GM23338 (cell line): ENCODE measurements at regions not wholly inside any gene's neighbourhood (a gene's known extent, or its start where the extent isn't known, plus 50 kb on each side); places are given as distances from the start of the nearest gene placed in this dataset.

Experiments used
- ATAC-seq: fragments of 200-7000 bp; cut with Tn5 transposase; 3 replicates; pipeline ENCODE4 v1.9.1; 2020
- DNase-seq: peaks from one replicate; pipeline ENCODE4 v3.0.0-alpha.2; 2015; ENCODE audit warnings: low spot score
- H2AFZ ChIP-seq: fragments of 200-600 bp; sonication (generic); 2 replicates; pipeline ENCODE4 v1.8.0; 2016; ENCODE audit warnings: antibody characterized with exemption, mild to moderate bottlenecking, moderate library complexity
- H3F3A ChIP-seq: fragments of 200-600 bp; sonication (generic); replicated peaks from 2 replicates; pipeline ENCODE4 v1.8.0; 2017; ENCODE audit warnings: antibody characterized with exemption, mixed run types, low read depth
- H3K27ac ChIP-seq: fragments of 200-600 bp; sonication (generic); 2 replicates; pipeline ENCODE4 v1.6.1; 2016; ENCODE audit warnings: low read depth
- H3K27me3 ChIP-seq: fragments of 200-600 bp; sonication (generic); 2 replicates; pipeline ENCODE4 v1.8.0; 2016; ENCODE audit warnings: mild to moderate bottlenecking, mixed run types, moderate library complexity; ENCODE audit not compliant: insufficient read depth
- H3K36me3 ChIP-seq: fragments of 200-600 bp; sonication (generic); 2 replicates; pipeline ENCODE4 v1.8.0; 2016; ENCODE audit warnings: mild to moderate bottlenecking; ENCODE audit not compliant: insufficient read depth
- H3K4me1 ChIP-seq: fragments of 200-600 bp; sonication (generic); 2 replicates; pipeline ENCODE4 v1.8.0; 2016; ENCODE audit warnings: mild to moderate bottlenecking, moderate library complexity; ENCODE audit not compliant: insufficient read depth
- H3K4me2 ChIP-seq: fragments of 200-600 bp; sonication (generic); 2 replicates; pipeline ENCODE4 v1.7.1; 2017; ENCODE audit warnings: mixed run types
- H3K4me3 ChIP-seq: fragments of 200-600 bp; sonication (generic); 2 replicates; pipeline ENCODE4 v1.6.1; 2016; ENCODE audit warnings: mixed run types
- H3K79me2 ChIP-seq: fragments of 200-600 bp; sonication (generic); replicated peaks from 2 replicates; pipeline ENCODE4 v1.8.0; 2017; ENCODE audit warnings: mild to moderate bottlenecking; ENCODE audit not compliant: insufficient read depth
- H3K9me2 ChIP-seq: fragments of 200-600 bp; sonication (generic); 2 replicates; pipeline ENCODE4 v1.8.0; 2017; ENCODE audit not compliant: insufficient read depth
- H4K20me1 ChIP-seq: fragments of 200-600 bp; sonication (generic); replicated peaks from 2 replicates; pipeline ENCODE4 v1.8.0; 2017; ENCODE audit warnings: mild to moderate bottlenecking; ENCODE audit not compliant: insufficient read depth
- H3K27ac Mint-ChIP-seq: 2 replicates; pipeline ENCODE4 v1.8.0; 2020; ENCODE audit warnings: inconsistent platforms, mild to moderate bottlenecking, moderate library complexity, mixed read lengths
- H3K27me3 Mint-ChIP-seq: 3 replicates; pipeline ENCODE4 v1.8.0; 2022; ENCODE audit warnings: low read depth, mild to moderate bottlenecking, moderate library complexity, mixed read lengths, inconsistent platforms; ENCODE audit not compliant: insufficient read depth, poor library complexity
- H3K36me3 Mint-ChIP-seq: 3 replicates; pipeline ENCODE4 v1.8.0; 2021; ENCODE audit warnings: low read depth, mild to moderate bottlenecking, inconsistent platforms, moderate library complexity, mixed read lengths
- H3K4me1 Mint-ChIP-seq: 3 replicates; pipeline ENCODE4 v1.8.0; 2020; ENCODE audit warnings: mild to moderate bottlenecking, inconsistent platforms, mixed read lengths
- H3K4me3 Mint-ChIP-seq: 3 replicates; pipeline ENCODE4 v1.8.0; 2021; ENCODE audit warnings: moderate library complexity, mild to moderate bottlenecking, inconsistent platforms, mixed read lengths
- H3K9me3 Mint-ChIP-seq: 3 replicates; pipeline ENCODE4 v1.8.0; 2020; ENCODE audit warnings: moderate library complexity, mild to moderate bottlenecking, inconsistent platforms, mixed read lengths
- CREB1 ChIP-seq: fragments of 250-450 bp; sonication (Bioruptor Pico); IDR thresholded peaks from 2 replicates; pipeline ENCODE4 v1.5.0; 2020; ENCODE audit warnings: low read depth, mild to moderate bottlenecking, moderate library complexity
- EZH2 ChIP-seq: fragments of 200-600 bp; sonication (generic); IDR thresholded peaks from one replicate; pipeline ENCODE4 v1.8.0; 2017; ENCODE audit warnings: antibody characterized with exemption, mild to moderate bottlenecking, low read depth; ENCODE audit not compliant: unreplicated experiment
- EZH2phosphoT487 ChIP-seq: fragments of 200-600 bp; sonication (generic); IDR thresholded peaks from one replicate; pipeline ENCODE4 v1.8.1; 2018; ENCODE audit warnings: antibody characterized with exemption; ENCODE audit not compliant: unreplicated experiment
- JUNB ChIP-seq: IDR thresholded peaks from one replicate; pipeline ENCODE4 v1.6.1; 2016; ENCODE audit warnings: antibody characterized with exemption; ENCODE audit not compliant: unreplicated experiment
- NANOG ChIP-seq: IDR thresholded peaks from 2 replicates; pipeline ENCODE4 v1.6.1; 2016; ENCODE audit warnings: antibody characterized with exemption, borderline replicate concordance
- POLR2AphosphoS5 ChIP-seq: IDR thresholded peaks from 2 replicates; pipeline ENCODE4 v1.6.1; 2016; ENCODE audit warnings: antibody characterized with exemption, low read depth
- STAT1 ChIP-seq: IDR thresholded peaks from one replicate; pipeline ENCODE4 v1.6.1; 2016; ENCODE audit warnings: antibody characterized with exemption; ENCODE audit not compliant: unreplicated experiment
- ZNF114 ChIP-seq: fragments of 250-450 bp; sonication (Bioruptor Pico); IDR thresholded peaks from 2 replicates; pipeline ENCODE4 v1.5.0; 2020; ENCODE audit warnings: mild to moderate bottlenecking, moderate library complexity
- ZNF331 ChIP-seq: fragments of 250-450 bp; sonication (Bioruptor Pico); IDR thresholded peaks from 2 replicates; pipeline ENCODE4 v1.5.0; 2020; ENCODE audit warnings: low read depth, mild to moderate bottlenecking, moderate library complexity
- TF ChIP-seq, protein P1 (sequence below): fragments of 250-450 bp; sonication (Bioruptor Pico); IDR thresholded peaks from 2 replicates; pipeline ENCODE4 v1.5.0; 2020; ENCODE audit warnings: mild to moderate bottlenecking, moderate library complexity
- TF ChIP-seq, protein P2 (sequence below): IDR thresholded peaks from 2 replicates; pipeline ENCODE4 v1.6.1; 2016; ENCODE audit warnings: antibody characterized with exemption
- TF ChIP-seq, protein P3 (sequence below), 2 experiments: fragments of 200-600 bp in 1 of 2; sonication (generic) in 1 of 2; conservative IDR thresholded peaks; 2 replicates each; pipeline versions ENCODE4 v1.5.1 to v1.6.1; 2016 to 2017; ENCODE audit warnings: antibody characterized with exemption in 2 of 2, low read depth in 2 of 2, mild to moderate bottlenecking in 2 of 2, moderate library complexity in 1 of 2
- TF ChIP-seq, protein P4 (sequence below): IDR thresholded peaks from one replicate; pipeline ENCODE4 v1.6.1; 2018; ENCODE audit warnings: antibody characterized with exemption; ENCODE audit not compliant: unreplicated experiment

DNA sequence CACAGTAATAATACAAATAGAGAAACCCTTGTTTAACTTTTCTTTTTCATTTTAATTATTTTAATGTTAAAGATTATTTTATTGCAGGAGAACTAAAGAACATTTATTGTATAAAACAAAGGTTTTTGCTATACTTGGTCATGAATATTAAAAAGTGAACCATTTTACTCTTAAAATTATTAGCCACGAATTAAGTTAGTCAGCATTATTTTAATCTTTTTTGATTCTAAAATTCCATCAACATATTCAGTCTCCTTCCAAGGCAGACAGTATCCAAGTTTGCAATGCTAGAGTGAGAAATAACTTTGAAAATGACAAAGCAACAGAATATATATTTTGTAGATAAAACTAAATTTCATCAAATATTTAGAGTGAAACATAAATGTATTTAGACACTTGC is 110.7 kb upstream of the CDH18 start:
- H3K4me1 ChIP-seq, result peaks cover 12% of the 10 kb centered on the region

More for the DNA sequence above, 110.7 kb upstream of the CDH18 start:
- no peaks in the 10 kb centered on the region for H3K27me3 Mint-ChIP-seq
- Histone ChIP-seq H3K79me2 (no peaks in the 10 kb centered on the region), H3K9me2 (no peaks in the 10 kb centered on the region), H3K4me2 (no peak overlapping the region), H3K27me3 (no peaks in the 10 kb centered on the region), H4K20me1 (no peaks in the 10 kb centered on the region), H3F3A (no peaks in the 10 kb centered on the region), H3K36me3 (no peaks in the 10 kb centered on the region), H3K27ac (no peak overlapping the region), H3K4me3 (no peak overlapping the region), H2AFZ (no peak overlapping the region)
- H3K4me3 Mint-ChIP-seq, result no peak overlapping the region
- no peaks in the 10 kb centered on the region for H3K36me3 Mint-ChIP-seq
- TF ChIP-seq NANOG (no peak), JUNB (no peak), STAT1 (no peak), ZNF331 (CRISPR knock-in tag) (no peak), CREB1 (CRISPR knock-in tag) (no peak), POLR2AphosphoS5 (no peak), EZH2 (no peak), EZH2phosphoT487 (no peak), ZNF114 (CRISPR knock-in tag) (no peak)
- TF ChIP-seq, protein P1, sequence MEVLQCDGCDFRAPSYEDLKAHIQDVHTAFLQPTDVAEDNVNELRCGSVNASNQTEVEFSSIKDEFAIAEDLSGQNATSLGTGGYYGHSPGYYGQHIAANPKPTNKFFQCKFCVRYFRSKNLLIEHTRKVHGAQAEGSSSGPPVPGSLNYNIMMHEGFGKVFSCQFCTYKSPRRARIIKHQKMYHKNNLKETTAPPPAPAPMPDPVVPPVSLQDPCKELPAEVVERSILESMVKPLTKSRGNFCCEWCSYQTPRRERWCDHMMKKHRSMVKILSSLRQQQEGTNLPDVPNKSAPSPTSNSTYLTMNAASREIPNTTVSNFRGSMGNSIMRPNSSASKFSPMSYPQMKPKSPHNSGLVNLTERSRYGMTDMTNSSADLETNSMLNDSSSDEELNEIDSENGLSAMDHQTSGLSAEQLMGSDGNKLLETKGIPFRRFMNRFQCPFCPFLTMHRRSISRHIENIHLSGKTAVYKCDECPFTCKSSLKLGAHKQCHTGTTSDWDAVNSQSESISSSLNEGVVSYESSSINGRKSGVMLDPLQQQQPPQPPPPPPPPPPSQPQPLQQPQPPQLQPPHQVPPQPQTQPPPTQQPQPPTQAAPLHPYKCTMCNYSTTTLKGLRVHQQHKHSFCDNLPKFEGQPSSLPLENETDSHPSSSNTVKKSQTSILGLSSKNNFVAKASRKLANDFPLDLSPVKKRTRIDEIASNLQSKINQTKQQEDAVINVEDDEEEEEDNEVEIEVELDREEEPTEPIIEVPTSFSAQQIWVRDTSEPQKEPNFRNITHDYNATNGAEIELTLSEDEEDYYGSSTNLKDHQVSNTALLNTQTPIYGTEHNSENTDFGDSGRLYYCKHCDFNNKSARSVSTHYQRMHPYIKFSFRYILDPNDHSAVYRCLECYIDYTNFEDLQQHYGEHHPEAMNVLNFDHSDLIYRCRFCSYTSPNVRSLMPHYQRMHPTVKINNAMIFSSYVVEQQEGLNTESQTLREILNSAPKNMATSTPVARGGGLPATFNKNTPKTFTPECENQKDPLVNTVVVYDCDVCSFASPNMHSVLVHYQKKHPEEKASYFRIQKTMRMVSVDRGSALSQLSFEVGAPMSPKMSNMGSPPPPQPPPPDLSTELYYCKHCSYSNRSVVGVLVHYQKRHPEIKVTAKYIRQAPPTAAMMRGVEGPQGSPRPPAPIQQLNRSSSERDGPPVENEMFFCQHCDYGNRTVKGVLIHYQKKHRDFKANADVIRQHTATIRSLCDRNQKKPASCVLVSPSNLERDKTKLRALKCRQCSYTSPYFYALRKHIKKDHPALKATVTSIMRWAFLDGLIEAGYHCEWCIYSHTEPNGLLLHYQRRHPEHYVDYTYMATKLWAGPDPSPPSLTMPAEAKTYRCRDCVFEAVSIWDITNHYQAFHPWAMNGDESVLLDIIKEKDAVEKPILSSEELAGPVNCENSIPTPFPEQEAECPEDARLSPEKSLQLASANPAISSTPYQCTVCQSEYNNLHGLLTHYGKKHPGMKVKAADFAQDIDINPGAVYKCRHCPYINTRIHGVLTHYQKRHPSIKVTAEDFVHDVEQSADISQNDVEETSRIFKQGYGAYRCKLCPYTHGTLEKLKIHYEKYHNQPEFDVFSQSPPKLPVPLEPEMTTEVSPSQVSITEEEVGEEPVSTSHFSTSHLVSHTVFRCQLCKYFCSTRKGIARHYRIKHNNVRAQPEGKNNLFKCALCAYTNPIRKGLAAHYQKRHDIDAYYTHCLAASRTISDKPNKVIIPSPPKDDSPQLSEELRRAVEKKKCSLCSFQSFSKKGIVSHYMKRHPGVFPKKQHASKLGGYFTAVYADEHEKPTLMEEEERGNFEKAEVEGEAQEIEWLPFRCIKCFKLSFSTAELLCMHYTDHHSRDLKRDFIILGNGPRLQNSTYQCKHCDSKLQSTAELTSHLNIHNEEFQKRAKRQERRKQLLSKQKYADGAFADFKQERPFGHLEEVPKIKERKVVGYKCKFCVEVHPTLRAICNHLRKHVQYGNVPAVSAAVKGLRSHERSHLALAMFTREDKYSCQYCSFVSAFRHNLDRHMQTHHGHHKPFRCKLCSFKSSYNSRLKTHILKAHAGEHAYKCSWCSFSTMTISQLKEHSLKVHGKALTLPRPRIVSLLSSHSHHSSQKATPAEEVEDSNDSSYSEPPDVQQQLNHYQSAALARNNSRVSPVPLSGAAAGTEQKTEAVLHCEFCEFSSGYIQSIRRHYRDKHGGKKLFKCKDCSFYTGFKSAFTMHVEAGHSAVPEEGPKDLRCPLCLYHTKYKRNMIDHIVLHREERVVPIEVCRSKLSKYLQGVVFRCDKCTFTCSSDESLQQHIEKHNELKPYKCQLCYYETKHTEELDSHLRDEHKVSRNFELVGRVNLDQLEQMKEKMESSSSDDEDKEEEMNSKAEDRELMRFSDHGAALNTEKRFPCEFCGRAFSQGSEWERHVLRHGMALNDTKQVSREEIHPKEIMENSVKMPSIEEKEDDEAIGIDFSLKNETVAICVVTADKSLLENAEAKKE, result no peak
- TF ChIP-seq, protein P2, sequence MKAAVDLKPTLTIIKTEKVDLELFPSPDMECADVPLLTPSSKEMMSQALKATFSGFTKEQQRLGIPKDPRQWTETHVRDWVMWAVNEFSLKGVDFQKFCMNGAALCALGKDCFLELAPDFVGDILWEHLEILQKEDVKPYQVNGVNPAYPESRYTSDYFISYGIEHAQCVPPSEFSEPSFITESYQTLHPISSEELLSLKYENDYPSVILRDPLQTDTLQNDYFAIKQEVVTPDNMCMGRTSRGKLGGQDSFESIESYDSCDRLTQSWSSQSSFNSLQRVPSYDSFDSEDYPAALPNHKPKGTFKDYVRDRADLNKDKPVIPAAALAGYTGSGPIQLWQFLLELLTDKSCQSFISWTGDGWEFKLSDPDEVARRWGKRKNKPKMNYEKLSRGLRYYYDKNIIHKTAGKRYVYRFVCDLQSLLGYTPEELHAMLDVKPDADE, result no peak
- TF ChIP-seq, protein P3, sequence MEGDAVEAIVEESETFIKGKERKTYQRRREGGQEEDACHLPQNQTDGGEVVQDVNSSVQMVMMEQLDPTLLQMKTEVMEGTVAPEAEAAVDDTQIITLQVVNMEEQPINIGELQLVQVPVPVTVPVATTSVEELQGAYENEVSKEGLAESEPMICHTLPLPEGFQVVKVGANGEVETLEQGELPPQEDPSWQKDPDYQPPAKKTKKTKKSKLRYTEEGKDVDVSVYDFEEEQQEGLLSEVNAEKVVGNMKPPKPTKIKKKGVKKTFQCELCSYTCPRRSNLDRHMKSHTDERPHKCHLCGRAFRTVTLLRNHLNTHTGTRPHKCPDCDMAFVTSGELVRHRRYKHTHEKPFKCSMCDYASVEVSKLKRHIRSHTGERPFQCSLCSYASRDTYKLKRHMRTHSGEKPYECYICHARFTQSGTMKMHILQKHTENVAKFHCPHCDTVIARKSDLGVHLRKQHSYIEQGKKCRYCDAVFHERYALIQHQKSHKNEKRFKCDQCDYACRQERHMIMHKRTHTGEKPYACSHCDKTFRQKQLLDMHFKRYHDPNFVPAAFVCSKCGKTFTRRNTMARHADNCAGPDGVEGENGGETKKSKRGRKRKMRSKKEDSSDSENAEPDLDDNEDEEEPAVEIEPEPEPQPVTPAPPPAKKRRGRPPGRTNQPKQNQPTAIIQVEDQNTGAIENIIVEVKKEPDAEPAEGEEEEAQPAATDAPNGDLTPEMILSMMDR (conservative IDR thresholded peaks at IDR 0.05; ENCODE audit: low read depth in 2 of 2), result no peak
- TF ChIP-seq, protein P4, sequence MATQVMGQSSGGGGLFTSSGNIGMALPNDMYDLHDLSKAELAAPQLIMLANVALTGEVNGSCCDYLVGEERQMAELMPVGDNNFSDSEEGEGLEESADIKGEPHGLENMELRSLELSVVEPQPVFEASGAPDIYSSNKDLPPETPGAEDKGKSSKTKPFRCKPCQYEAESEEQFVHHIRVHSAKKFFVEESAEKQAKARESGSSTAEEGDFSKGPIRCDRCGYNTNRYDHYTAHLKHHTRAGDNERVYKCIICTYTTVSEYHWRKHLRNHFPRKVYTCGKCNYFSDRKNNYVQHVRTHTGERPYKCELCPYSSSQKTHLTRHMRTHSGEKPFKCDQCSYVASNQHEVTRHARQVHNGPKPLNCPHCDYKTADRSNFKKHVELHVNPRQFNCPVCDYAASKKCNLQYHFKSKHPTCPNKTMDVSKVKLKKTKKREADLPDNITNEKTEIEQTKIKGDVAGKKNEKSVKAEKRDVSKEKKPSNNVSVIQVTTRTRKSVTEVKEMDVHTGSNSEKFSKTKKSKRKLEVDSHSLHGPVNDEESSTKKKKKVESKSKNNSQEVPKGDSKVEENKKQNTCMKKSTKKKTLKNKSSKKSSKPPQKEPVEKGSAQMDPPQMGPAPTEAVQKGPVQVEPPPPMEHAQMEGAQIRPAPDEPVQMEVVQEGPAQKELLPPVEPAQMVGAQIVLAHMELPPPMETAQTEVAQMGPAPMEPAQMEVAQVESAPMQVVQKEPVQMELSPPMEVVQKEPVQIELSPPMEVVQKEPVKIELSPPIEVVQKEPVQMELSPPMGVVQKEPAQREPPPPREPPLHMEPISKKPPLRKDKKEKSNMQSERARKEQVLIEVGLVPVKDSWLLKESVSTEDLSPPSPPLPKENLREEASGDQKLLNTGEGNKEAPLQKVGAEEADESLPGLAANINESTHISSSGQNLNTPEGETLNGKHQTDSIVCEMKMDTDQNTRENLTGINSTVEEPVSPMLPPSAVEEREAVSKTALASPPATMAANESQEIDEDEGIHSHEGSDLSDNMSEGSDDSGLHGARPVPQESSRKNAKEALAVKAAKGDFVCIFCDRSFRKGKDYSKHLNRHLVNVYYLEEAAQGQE, result no peak
- no peak for ATAC-seq
- H3K27ac Mint-ChIP-seq, result no peak overlapping the region
- peaks cover 5% of the 10 kb centered on the region for H3K4me1 Mint-ChIP-seq
- no peak for DNase-seq
- H3K9me3 Mint-ChIP-seq, result no peaks in the 10 kb centered on the region
